ENCODE measurements at regions not wholly inside any gene's neighbourhood (a gene's known extent, or its start where the extent isn't known, plus 50 kb on each side); places are given as distances from the start of the nearest gene placed in this dataset.
A peak's percentile ranks its signal among the peaks of the same experiment; 100 is the strongest.

- CTCF ChIA-PET = no interaction called here
- peak; percentile 54 for TF ChIP-seq PKNOX1 (IDR thresholded peaks at IDR 0.05)
- TF ChIP-seq SUZ12 (IDR thresholded peaks at IDR 0.05) = no peak
- POLR2A ChIA-PET = no interaction called here
- DNase-seq (ENCODE audit: extremely low spot score) = no peak
Observed at GRCh38 chr3:65174713-65175112, 486.9 kb upstream of the ADAMTS9 start.

- TF ChIP-seq ZNF384 (IDR thresholded peaks at IDR 0.05) (no peak), SUZ12 (IDR thresholded peaks at IDR 0.05) (no peak)
- POLR2A ChIA-PET = no interaction called here
- DNase-seq (ENCODE audit: extremely low spot score) = no peak
- CTCF ChIA-PET = no interaction called here
Observed at GRCh38 chr3:65173841-65174240, 486.0 kb upstream of the ADAMTS9 start.

- CTCF ChIA-PET = interaction anchor here (0.8 kb wide), 1 partner anchor 326 kb away, joined by 3 read pairs; no protein-coding TSS in a partner anchor
- TF ChIP-seq FOXK2 (IDR thresholded peaks at IDR 0.05) (no peak), SP1 (IDR thresholded peaks at IDR 0.05) (no peak), SUZ12 (IDR thresholded peaks at IDR 0.05) (no peak), NFRKB (IDR thresholded peaks at IDR 0.05) (no peak), L3MBTL2 (conservative IDR thresholded peaks at IDR 0.05) (no peak), HDGF (IDR thresholded peaks at IDR 0.05; ENCODE audit: borderline replicate concordance) (no peak), ELF4 (IDR thresholded peaks at IDR 0.05) (no peak), ARNT (IDR thresholded peaks at IDR 0.05) (no peak), LEF1 (IDR thresholded peaks at IDR 0.05; ENCODE audit: borderline replicate concordance) (no peak), BHLHE40 (IDR thresholded peaks at IDR 0.05; ENCODE audit: borderline replicate concordance) (no peak), PKNOX1 (IDR thresholded peaks at IDR 0.05) (no peak), FOXA1 (IDR thresholded peaks at IDR 0.05) (no peak), ZNF384 (IDR thresholded peaks at IDR 0.05) (no peak), FOXM1 (IDR thresholded peaks at IDR 0.05; ENCODE audit: borderline replicate concordance) (no peak), TARDBP (IDR thresholded peaks at IDR 0.05) (no peak), CTBP1 (IDR thresholded peaks at IDR 0.05; ENCODE audit: borderline replicate concordance) (no peak)
- DNase-seq (ENCODE audit: extremely low spot score) = no peak
- POLR2A ChIA-PET = interaction anchor here (1.2 kb wide), 1 partner anchor 486 kb away, joined by 3 read pairs; no protein-coding TSS in a partner anchor
Observed at GRCh38 chr3:65172209-65172608, 484.4 kb upstream of the ADAMTS9 start.

GRCh38 chr3:65170390-65171042, 482.7 kb upstream of the ADAMTS9 start:
- TF ChIP-seq TARDBP (IDR thresholded peaks at IDR 0.05) (no peak), FOXK2 (IDR thresholded peaks at IDR 0.05) (no peak), BHLHE40 (IDR thresholded peaks at IDR 0.05; ENCODE audit: borderline replicate concordance) (no peak), PKNOX1 (IDR thresholded peaks at IDR 0.05) (no peak), L3MBTL2 (conservative IDR thresholded peaks at IDR 0.05) (no peak), ARNT (IDR thresholded peaks at IDR 0.05) (no peak), NFRKB (IDR thresholded peaks at IDR 0.05) (no peak), FOXA1 (IDR thresholded peaks at IDR 0.05) (no peak), LEF1 (IDR thresholded peaks at IDR 0.05; ENCODE audit: borderline replicate concordance) (no peak), SP1 (IDR thresholded peaks at IDR 0.05) (no peak), ZNF384 (IDR thresholded peaks at IDR 0.05) (no peak), HDGF (IDR thresholded peaks at IDR 0.05; ENCODE audit: borderline replicate concordance) (no peak)
- CTCF ChIA-PET = interaction anchor here (0.5 to 1.9 kb wide), 9 partner anchors 9 to 641 kb away, joined by 3 to 14 read pairs (median 4); no protein-coding TSS in a partner anchor
- POLR2A ChIA-PET = interaction anchor here (1.0 kb wide), 1 partner anchor 121 kb away, joined by 3 read pairs; no protein-coding TSS in a partner anchor
- peak; percentile 33 for DNase-seq (ENCODE audit: extremely low spot score)

- no peak for TF ChIP-seq FOXK2 (IDR thresholded peaks at IDR 0.05)
- no peak for TF ChIP-seq ELF4 (IDR thresholded peaks at IDR 0.05)
- ChIA-PET CTCF (interaction anchor here (0.7 to 1.9 kb wide), 7 partner anchors 9 to 640 kb away, joined by 3 to 14 read pairs (median 4); no protein-coding TSS in a partner anchor), POLR2A (interaction anchor here (1.0 kb wide), 1 partner anchor 121 kb away, joined by 3 read pairs; no protein-coding TSS in a partner anchor)
- DNase-seq (ENCODE audit: extremely low spot score) = no peak
Observed at GRCh38 chr3:65169961-65170360, 482.2 kb upstream of the ADAMTS9 start.

- TF ChIP-seq CTBP1 (IDR thresholded peaks at IDR 0.05; ENCODE audit: borderline replicate concordance) (no peak), PKNOX1 (IDR thresholded peaks at IDR 0.05) (no peak), ELF4 (IDR thresholded peaks at IDR 0.05) (no peak), TARDBP (IDR thresholded peaks at IDR 0.05) (no peak), SUZ12 (IDR thresholded peaks at IDR 0.05) (no peak), NFRKB (IDR thresholded peaks at IDR 0.05) (no peak), FOXK2 (IDR thresholded peaks at IDR 0.05) (no peak), HDGF (IDR thresholded peaks at IDR 0.05; ENCODE audit: borderline replicate concordance) (no peak), FOXM1 (IDR thresholded peaks at IDR 0.05; ENCODE audit: borderline replicate concordance) (no peak), ARNT (IDR thresholded peaks at IDR 0.05) (no peak), ZNF384 (IDR thresholded peaks at IDR 0.05) (no peak), FOXA1 (IDR thresholded peaks at IDR 0.05) (no peak), SP1 (IDR thresholded peaks at IDR 0.05) (no peak), L3MBTL2 (conservative IDR thresholded peaks at IDR 0.05) (no peak), LEF1 (IDR thresholded peaks at IDR 0.05; ENCODE audit: borderline replicate concordance) (no peak), BHLHE40 (IDR thresholded peaks at IDR 0.05; ENCODE audit: borderline replicate concordance) (no peak)
- ChIA-PET CTCF (no interaction called here), POLR2A (no interaction called here)
- DNase-seq (ENCODE audit: extremely low spot score) = no peak
Observed at GRCh38 chr3:65168547-65168946, 480.7 kb upstream of the ADAMTS9 start.

Measured in HEK293T (cell line).